ENCODE measurements at regions not wholly inside any gene's neighbourhood (a gene's known extent, or its start where the extent isn't known, plus 50 kb on each side); places are given as distances from the start of the nearest gene placed in this dataset.

GRCh38 chr3:64913515-64913914 lies 225.7 kb upstream of the ADAMTS9 start:
- DNase-seq (ENCODE audit: low read depth) = no peak

- no peak for DNase-seq (ENCODE audit: low read depth)
These were observed 223.3 kb upstream of the ADAMTS9 start for GRCh38 chr3:64911138-64911537.

- no peak for DNase-seq (ENCODE audit: low read depth)
These were observed 222.1 kb upstream of the ADAMTS9 start for GRCh38 chr3:64909757-64910467.

GRCh38 chr3:64909011-64909410 lies 221.2 kb upstream of the ADAMTS9 start:
- DNase-seq (ENCODE audit: low read depth) = no peak

- peak; percentile 9 for DNase-seq (ENCODE audit: low read depth)
These were observed 220.5 kb upstream of the ADAMTS9 start for GRCh38 chr3:64908251-64908685.

GRCh38 chr3:64905906-64906410 lies 218.2 kb upstream of the ADAMTS9 start:
- no peak for DNase-seq (ENCODE audit: low read depth)

- DNase-seq (ENCODE audit: low read depth) = no peak
These were observed 215.2 kb upstream of the ADAMTS9 start for GRCh38 chr3:64903006-64903405.

GRCh38 chr3:64901986-64902516 lies 214.3 kb upstream of the ADAMTS9 start:
- no peak for DNase-seq (ENCODE audit: low read depth)

GRCh38 chr3:64901522-64901885 lies 213.7 kb upstream of the ADAMTS9 start:
- no peak for DNase-seq (ENCODE audit: low read depth)

GRCh38 chr3:64900617-64901521 lies 213.1 kb upstream of the ADAMTS9 start:
- DNase-seq (ENCODE audit: low read depth) = no peak

GRCh38 chr3:64900156-64900555 lies 212.4 kb upstream of the ADAMTS9 start:
- no peak for DNase-seq (ENCODE audit: low read depth)

- peak; percentile 44 for DNase-seq (ENCODE audit: low read depth)
These were observed 211.1 kb upstream of the ADAMTS9 start for GRCh38 chr3:64898941-64899340.

GRCh38 chr3:64895991-64896895 lies 208.4 kb upstream of the ADAMTS9 start:
- DNase-seq (ENCODE audit: low read depth) = no peak

GRCh38 chr3:64895106-64895990 lies 207.5 kb upstream of the ADAMTS9 start:
- DNase-seq (ENCODE audit: low read depth) = no peak

- no peak for DNase-seq (ENCODE audit: low read depth)
These were observed 206.2 kb upstream of the ADAMTS9 start for GRCh38 chr3:64894006-64894405.

- DNase-seq (ENCODE audit: low read depth) = no peak
These were observed 205.0 kb upstream of the ADAMTS9 start for GRCh38 chr3:64892671-64893309.

- DNase-seq (ENCODE audit: low read depth) = no peak
These were observed 203.2 kb upstream of the ADAMTS9 start for GRCh38 chr3:64891021-64891420.

GRCh38 chr3:64890466-64890865 lies 202.7 kb upstream of the ADAMTS9 start:
- DNase-seq (ENCODE audit: low read depth) = no peak

- no peak for DNase-seq (ENCODE audit: low read depth)
These were observed 202.2 kb upstream of the ADAMTS9 start for GRCh38 chr3:64890006-64890405.

- DNase-seq (ENCODE audit: low read depth) = no peak
These were observed 201.1 kb upstream of the ADAMTS9 start for GRCh38 chr3:64888840-64889392.
